GM21390 (cell line): ENCODE measurements at regions not wholly inside any gene's neighbourhood (a gene's known extent, or its start where the extent isn't known, plus 50 kb on each side); places are given as distances from the start of the nearest gene placed in this dataset.

Source experiments
- ATAC-seq: cut with Tn5 transposase; IDR thresholded peaks from one replicate; pipeline ENCODE4 v1.9.1; 2021; ENCODE audit not compliant: unreplicated experiment

GRCh38 chr4:188197566-188197965 is 58.3 kb downstream of the TRIML1 start:
- ATAC-seq, result no peak

GRCh38 chr4:188198982-188199792 is 59.9 kb downstream of the TRIML1 start:
- no peak for ATAC-seq

GRCh38 chr4:188201851-188202250 is 62.6 kb downstream of the TRIML1 start:
- ATAC-seq, result no peak

DNA sequence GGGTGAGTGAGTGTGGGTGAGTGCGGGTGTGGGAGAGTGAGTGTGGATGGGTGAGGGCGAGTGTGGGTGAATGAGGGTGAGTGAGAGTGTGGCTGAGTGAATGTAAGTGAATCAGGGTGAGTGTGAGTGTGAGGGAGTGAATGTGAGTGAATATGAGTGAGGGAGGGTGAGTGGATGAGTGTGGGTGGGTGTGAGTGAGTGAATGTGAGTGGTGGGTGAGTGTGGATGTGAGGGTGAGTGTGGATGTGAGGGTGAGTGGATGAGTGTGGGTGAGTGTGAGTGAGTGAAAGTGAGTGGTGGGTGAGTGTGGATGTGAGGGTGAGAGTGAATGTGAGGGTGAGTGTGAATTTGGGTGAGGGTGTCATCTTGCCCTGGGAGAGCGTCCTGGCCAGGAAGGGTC is 67.5 kb downstream of the TRIML1 start:
- no peak for ATAC-seq

DNA sequence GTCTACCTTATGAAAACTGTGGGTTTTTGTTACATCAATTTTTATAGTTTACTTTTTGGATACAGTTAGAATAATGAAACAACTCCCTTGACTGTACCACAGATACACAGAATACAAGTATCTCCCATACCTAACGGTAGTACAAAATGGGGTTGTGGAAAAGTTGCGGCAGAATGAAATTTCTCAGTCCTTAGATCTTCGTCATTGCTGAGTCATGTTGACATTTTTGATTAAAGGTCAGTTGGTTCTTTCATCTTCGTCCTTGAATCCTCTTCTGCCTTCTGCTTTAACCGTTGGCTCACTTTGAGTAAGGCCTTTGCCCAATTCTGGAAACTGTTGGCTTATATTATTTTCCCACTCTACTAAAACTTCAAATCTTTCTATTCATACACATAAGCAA is 75.6 kb downstream of the TRIML1 start:
- no peak for ATAC-seq

- no peak for ATAC-seq
Measured at GRCh38 chr4:188218392-188218791, 79.2 kb downstream of the TRIML1 start.

- no peak for ATAC-seq
Measured at GRCh38 chr4:188220006-188220405, 80.8 kb downstream of the TRIML1 start.

GRCh38 chr4:188221090-188221489 is 81.8 kb downstream of the TRIML1 start:
- no peak for ATAC-seq

GRCh38 chr4:188228279-188228678 is 89.0 kb downstream of the TRIML1 start:
- ATAC-seq, result no peak

- no peak for ATAC-seq
Measured at GRCh38 chr4:188232428-188232827, 93.2 kb downstream of the TRIML1 start.

- no peak for ATAC-seq
Measured at GRCh38 chr4:188242041-188242440, 102.8 kb downstream of the TRIML1 start.

- no peak for ATAC-seq
Measured at GRCh38 chr4:188245651-188246050, 106.4 kb downstream of the TRIML1 start.

- no peak for ATAC-seq
Measured at GRCh38 chr4:188246488-188246887, 107.2 kb downstream of the TRIML1 start.

GRCh38 chr4:188254211-188254610 is 115.0 kb downstream of the TRIML1 start:
- ATAC-seq, result no peak

DNA sequence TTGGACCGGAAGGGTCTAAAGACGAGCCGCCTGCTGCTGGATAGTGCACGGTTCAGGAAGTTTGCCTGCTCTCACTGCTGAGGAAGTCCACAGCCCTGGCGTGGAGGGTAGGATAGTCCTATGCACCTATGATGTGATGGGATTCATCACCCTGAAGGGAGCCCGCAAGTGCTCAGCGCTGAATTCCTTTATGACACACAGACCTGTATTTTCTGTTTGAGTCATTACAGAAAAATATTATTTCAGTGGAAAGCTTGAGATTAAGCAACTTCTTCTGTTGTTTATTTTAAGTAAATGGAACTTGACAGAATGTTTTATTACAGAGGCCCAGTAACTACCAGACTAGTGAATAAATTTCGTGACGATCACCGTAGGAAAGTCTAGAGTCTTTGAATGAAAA is 123.2 kb downstream of the TRIML1 start:
- no peak for ATAC-seq

- no peak for ATAC-seq
Measured at GRCh38 chr4:188263321-188263720, 124.1 kb downstream of the TRIML1 start.

GRCh38 chr4:188266386-188266785 is 127.1 kb downstream of the TRIML1 start:
- ATAC-seq, result no peak

GRCh38 chr4:188268131-188268908 is 129.1 kb downstream of the TRIML1 start:
- no peak for ATAC-seq

DNA sequence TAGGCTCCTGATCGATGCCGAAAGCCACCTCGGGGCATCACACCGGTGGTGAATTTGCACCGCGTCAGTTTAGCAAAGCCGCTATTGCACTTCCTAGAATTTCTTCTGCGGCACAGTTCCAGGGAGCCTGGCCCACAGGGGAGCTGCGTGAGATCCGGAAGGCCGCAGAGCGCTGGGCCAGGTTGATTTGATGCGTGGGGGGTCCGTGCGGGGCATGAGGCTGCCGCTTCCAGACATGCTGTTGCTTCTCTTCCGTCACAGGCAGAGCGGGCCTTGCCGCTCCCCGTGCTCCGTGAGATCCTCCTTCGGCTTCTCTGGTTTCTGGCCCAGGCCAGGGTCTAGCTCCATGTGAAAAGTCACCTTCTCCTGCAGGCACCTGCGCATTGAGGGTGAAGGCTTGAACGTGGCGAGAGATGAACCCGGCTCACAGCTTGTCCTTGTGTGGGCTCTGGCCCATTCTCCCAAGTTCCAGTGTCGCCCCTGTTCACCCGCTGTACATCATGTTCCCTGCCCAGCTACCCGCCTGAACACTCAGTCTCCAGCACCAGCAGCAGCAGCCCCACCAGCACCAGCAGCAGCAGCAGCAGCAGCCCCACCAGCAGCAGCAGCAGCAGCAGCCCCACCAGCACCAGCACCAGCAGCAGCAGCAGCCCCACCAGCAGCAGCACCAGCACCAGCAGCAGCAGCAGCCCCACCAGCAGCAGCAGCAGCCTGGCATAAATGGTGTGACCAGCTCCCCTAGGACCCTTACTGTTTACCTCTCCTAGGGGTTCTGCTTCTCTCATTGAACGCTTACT is 131.2 kb downstream of the TRIML1 start:
- no peak for ATAC-seq

- ATAC-seq, result no peak
Measured at GRCh38 chr4:188275686-188276085, 136.4 kb downstream of the TRIML1 start.

DNA sequence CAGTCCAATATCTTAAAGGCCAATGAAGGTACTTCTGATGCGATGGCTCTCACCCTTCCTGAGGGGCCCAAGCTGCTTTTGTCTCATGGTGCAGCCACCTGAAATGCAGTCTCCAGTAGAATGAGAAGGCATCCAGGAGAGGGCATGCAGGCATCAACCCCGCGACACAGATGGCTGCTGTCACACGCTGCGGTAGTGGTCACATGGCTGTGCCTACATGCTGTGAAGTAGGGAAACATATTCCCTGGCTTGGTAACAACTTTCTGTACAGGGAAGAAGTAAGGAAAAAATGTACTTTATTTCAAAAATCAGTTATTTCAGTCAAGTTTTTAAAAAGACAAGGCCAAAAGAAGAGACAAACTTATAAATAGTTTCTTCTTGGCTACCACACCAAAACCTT is 139.9 kb downstream of the TRIML1 start:
- no peak for ATAC-seq
